Ovary (tissue), 3 donors: ENCODE measurements at regions not wholly inside any gene's neighbourhood (a gene's known extent, or its start where the extent isn't known, plus 50 kb on each side); places are given as distances from the start of the nearest gene placed in this dataset.

Experiments
- CTCF ChIP-seq, 3 donors: fragments of 450-650 bp in 2 of 3; fragments of 200-600 bp in 1 of 3; IDR thresholded peaks; one replicate each; pipeline versions ENCODE4 v1.5.1 to v1.8.0; 2016 to 2022; ENCODE audit warnings: antibody characterized with exemption in 3 of 3, mild to moderate bottlenecking in 1 of 3
- EP300 ChIP-seq: sonication (generic); formaldehyde crosslinking; IDR thresholded peaks from one replicate; pipeline ENCODE4 v1.6.1; 2017; ENCODE audit warnings: antibody characterized with exemption
- POLR2A ChIP-seq: fragments of 450-650 bp; IDR thresholded peaks from one replicate; pipeline ENCODE4 v1.6.1; 2017; ENCODE audit warnings: antibody characterized with exemption, mild to moderate bottlenecking, moderate library complexity
- donor health status: DM: no; HTN: no; CAD: no.

GRCh38 chr2:151053661-151053990 is 208.0 kb downstream of the RBM43 start:
- TF ChIP-seq CTCF (IDR thresholded peaks at IDR 0.05) (no peak), EP300 (no peak), POLR2A (no peak)
